WTC11 (cell line): ENCODE measurements at regions not wholly inside any gene's neighbourhood (a gene's known extent, or its start where the extent isn't known, plus 50 kb on each side); places are given as distances from the start of the nearest gene placed in this dataset.

Experiments
- ATAC-seq: fragments of 200-7000 bp; cut with Tn5 transposase; 2 replicates; pipeline ENCODE4 v1.10.0; 2021; ENCODE audit warnings: mild to moderate bottlenecking, moderate library complexity
- CTCF ChIA-PET: fragments of 300-600 bp; sonication (Branson Sonifier 250); formaldehyde crosslinking; loops from one replicate; lab custom pipeline; 2021; ENCODE audit warnings: antibody characterized with exemption; lab: Charles Lee
- POLR2A ChIA-PET: fragments of 350-600 bp; sonication (Branson Sonifier 250); formaldehyde crosslinking; loops from one replicate; lab custom pipeline; 2021; ENCODE audit warnings: antibody characterized with exemption; lab: Charles Lee
- DNase-seq: peaks from one replicate; pipeline ENCODE4 v3.0.0; 2021; ENCODE audit warnings: low spot score
- H3K27ac Mint-ChIP-seq: 2 replicates; pipeline ENCODE4 v1.8.0; 2021; ENCODE audit warnings: mixed read lengths
- H3K27me3 Mint-ChIP-seq: 2 replicates; pipeline ENCODE4 v1.8.0; 2021; ENCODE audit warnings: low read depth, mild to moderate bottlenecking, moderate library complexity, mixed read lengths
- H3K36me3 Mint-ChIP-seq: 2 replicates; pipeline ENCODE4 v1.8.0; 2021; ENCODE audit warnings: mixed read lengths
- H3K4me1 Mint-ChIP-seq: 2 replicates; pipeline ENCODE4 v1.8.0; 2022; ENCODE audit warnings: mixed read lengths
- H3K4me3 Mint-ChIP-seq: 2 replicates; pipeline ENCODE4 v1.8.0; 2021; ENCODE audit warnings: mild to moderate bottlenecking, moderate library complexity, mixed read lengths
- H3K9me3 Mint-ChIP-seq: 2 replicates; pipeline ENCODE4 v1.8.0; 2021; ENCODE audit warnings: mixed read lengths
- CREB1 ChIP-seq: sonication (generic); formaldehyde crosslinking; IDR thresholded peaks from 2 replicates; pipeline ENCODE4 v1.8.0; 2023; ENCODE audit warnings: mild to moderate bottlenecking, missing genetic modification reagents
- CREM ChIP-seq: sonication (generic); formaldehyde crosslinking; IDR thresholded peaks from 2 replicates; pipeline ENCODE4 v1.8.1; 2022; ENCODE audit warnings: mild to moderate bottlenecking, missing genetic modification reagents, moderate library complexity
- GRHL2 ChIP-seq: fragments of 250-450 bp; sonication (Bioruptor Pico); IDR thresholded peaks from 2 replicates; pipeline ENCODE4 v1.8.0; 2022; ENCODE audit warnings: mild to moderate bottlenecking, moderate library complexity; ENCODE audit not compliant: insufficient replicate concordance, severe bottlenecking
- NR1H2 ChIP-seq: sonication (generic); formaldehyde crosslinking; IDR thresholded peaks from 2 replicates; pipeline ENCODE4 v1.9.0; 2021; ENCODE audit warnings: mild to moderate bottlenecking, moderate library complexity, missing genetic modification reagents
- RORB ChIP-seq: fragments of 250-450 bp; sonication (Bioruptor Pico); IDR thresholded peaks from 2 replicates; pipeline ENCODE4 v1.9.0; 2021; ENCODE audit warnings: mild to moderate bottlenecking
- SMAD3 ChIP-seq: sonication (generic); formaldehyde crosslinking; IDR thresholded peaks from 2 replicates; pipeline ENCODE4 v1.8.0; 2022; ENCODE audit warnings: missing genetic modification reagents, mild to moderate bottlenecking, borderline replicate concordance
- SMAD4 ChIP-seq: sonication (generic); formaldehyde crosslinking; IDR thresholded peaks from 2 replicates; pipeline ENCODE4 v1.8.0; 2022; ENCODE audit warnings: mild to moderate bottlenecking, missing genetic modification reagents
- SP1 ChIP-seq: sonication (generic); formaldehyde crosslinking; conservative IDR thresholded peaks from 2 replicates; pipeline ENCODE4 v1.8.1; 2022; ENCODE audit warnings: missing genetic modification reagents
- TCF7 ChIP-seq: sonication (generic); formaldehyde crosslinking; IDR thresholded peaks from 2 replicates; pipeline ENCODE4 v1.8.0; 2022; ENCODE audit warnings: mild to moderate bottlenecking, low read depth, missing genetic modification reagents, moderate library complexity
- TEAD4 ChIP-seq: sonication (generic); formaldehyde crosslinking; IDR thresholded peaks from 2 replicates; pipeline ENCODE4 v1.8.0; 2022; ENCODE audit warnings: mild to moderate bottlenecking, missing genetic modification reagents
- ZNF232 ChIP-seq: sonication (generic); formaldehyde crosslinking; IDR thresholded peaks from 2 replicates; pipeline ENCODE4 v1.8.0; 2022; ENCODE audit warnings: mild to moderate bottlenecking, missing genetic modification reagents
- ZNF263 ChIP-seq: sonication (generic); formaldehyde crosslinking; IDR thresholded peaks from 2 replicates; pipeline ENCODE4 v1.8.1; 2022; ENCODE audit warnings: low read depth, mild to moderate bottlenecking, moderate library complexity, missing genetic modification reagents
- ZNF317 ChIP-seq: sonication (generic); formaldehyde crosslinking; IDR thresholded peaks from 2 replicates; pipeline ENCODE4 v1.8.1; 2023; ENCODE audit warnings: low read depth, mild to moderate bottlenecking, moderate library complexity, missing genetic modification reagents, borderline replicate concordance
- ZNF512 ChIP-seq: sonication (generic); formaldehyde crosslinking; IDR thresholded peaks from 2 replicates; pipeline ENCODE4 v1.8.1; 2022; ENCODE audit warnings: missing genetic modification reagents, borderline replicate concordance
- ZNF532 ChIP-seq: fragments of 250-450 bp; sonication (Bioruptor Pico); IDR thresholded peaks from 2 replicates; pipeline ENCODE4 v1.9.0; 2021; ENCODE audit warnings: mild to moderate bottlenecking, borderline replicate concordance
- TF ChIP-seq, protein P1 (sequence below): sonication (generic); formaldehyde crosslinking; conservative IDR thresholded peaks from 2 replicates; pipeline ENCODE4 v1.8.1; 2023; ENCODE audit warnings: mild to moderate bottlenecking, low read depth, missing genetic modification reagents, moderate library complexity

GRCh38 chr13:105830821-105831220, 704.6 kb downstream of the EFNB2 start:
- Mint-ChIP-seq H3K27me3 (no peaks in the 10 kb centered on the region), H3K36me3 (no peaks in the 10 kb centered on the region), H3K27ac (no peak overlapping the region), H3K9me3 (peaks cover 15% of the 10 kb centered on the region), H3K4me1 (no peaks in the 10 kb centered on the region), H3K4me3 (no peak overlapping the region)
- CTCF ChIA-PET, result no interaction called here
- ATAC-seq, result no peak
- DNase-seq, result no peak
- POLR2A ChIA-PET, result no interaction called here
- TF ChIP-seq TEAD4 (CRISPR knock-in tag) (no peak), NR1H2 (CRISPR knock-in tag) (no peak), ZNF512 (CRISPR knock-in tag) (no peak), SMAD3 (CRISPR knock-in tag) (no peak), CREB1 (CRISPR knock-in tag) (no peak), ZNF232 (no peak), GRHL2 (CRISPR knock-in tag) (no peak)
- TF ChIP-seq, protein P1, sequence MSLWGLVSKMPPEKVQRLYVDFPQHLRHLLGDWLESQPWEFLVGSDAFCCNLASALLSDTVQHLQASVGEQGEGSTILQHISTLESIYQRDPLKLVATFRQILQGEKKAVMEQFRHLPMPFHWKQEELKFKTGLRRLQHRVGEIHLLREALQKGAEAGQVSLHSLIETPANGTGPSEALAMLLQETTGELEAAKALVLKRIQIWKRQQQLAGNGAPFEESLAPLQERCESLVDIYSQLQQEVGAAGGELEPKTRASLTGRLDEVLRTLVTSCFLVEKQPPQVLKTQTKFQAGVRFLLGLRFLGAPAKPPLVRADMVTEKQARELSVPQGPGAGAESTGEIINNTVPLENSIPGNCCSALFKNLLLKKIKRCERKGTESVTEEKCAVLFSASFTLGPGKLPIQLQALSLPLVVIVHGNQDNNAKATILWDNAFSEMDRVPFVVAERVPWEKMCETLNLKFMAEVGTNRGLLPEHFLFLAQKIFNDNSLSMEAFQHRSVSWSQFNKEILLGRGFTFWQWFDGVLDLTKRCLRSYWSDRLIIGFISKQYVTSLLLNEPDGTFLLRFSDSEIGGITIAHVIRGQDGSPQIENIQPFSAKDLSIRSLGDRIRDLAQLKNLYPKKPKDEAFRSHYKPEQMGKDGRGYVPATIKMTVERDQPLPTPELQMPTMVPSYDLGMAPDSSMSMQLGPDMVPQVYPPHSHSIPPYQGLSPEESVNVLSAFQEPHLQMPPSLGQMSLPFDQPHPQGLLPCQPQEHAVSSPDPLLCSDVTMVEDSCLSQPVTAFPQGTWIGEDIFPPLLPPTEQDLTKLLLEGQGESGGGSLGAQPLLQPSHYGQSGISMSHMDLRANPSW (CRISPR knock-in tag), result no peak

DNA sequence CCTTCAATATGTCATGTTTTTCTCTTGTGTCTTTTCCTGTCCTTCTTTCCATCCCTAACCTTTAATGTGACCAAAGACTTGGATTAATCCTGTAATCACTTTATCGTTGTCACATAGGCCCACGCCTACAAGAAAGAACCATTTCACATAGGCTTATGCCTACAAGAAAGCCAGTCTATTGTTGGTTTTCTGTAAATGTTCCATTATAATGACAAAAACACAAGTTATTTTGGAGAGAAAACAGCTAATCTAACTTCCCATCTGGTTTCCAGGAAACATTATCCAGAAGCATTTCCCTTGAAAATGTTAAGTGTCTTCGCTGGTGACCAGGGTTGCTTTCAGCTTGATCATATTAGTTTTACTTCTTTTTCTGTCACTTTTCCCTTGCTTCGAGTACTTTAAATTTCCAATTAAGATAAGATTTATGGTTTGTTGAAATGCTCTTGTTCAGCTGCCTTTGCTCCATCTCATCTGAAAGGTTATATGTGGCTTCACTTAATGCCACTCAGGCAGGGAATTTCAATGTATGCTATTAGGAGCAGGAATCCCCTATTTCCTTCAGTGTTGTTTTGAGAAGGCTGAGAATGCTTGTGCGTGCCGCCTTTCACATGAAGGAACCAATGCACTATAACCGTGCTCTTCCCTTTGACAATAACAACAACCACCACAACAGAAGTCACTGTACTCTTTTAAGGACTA, 708.2 kb downstream of the EFNB2 start:
- ATAC-seq, result no peak
- no peak overlapping the region for H3K4me3 Mint-ChIP-seq
- no peak for DNase-seq
- H3K9me3 Mint-ChIP-seq, result peaks cover 15% of the 10 kb centered on the region
- no peaks in the 10 kb centered on the region for H3K4me1 Mint-ChIP-seq
- POLR2A ChIA-PET, result no interaction called here
- H3K36me3 Mint-ChIP-seq, result no peaks in the 10 kb centered on the region
- H3K27ac Mint-ChIP-seq, result no peak overlapping the region
- CTCF ChIA-PET, result no interaction called here
- H3K27me3 Mint-ChIP-seq, result peaks cover 2% of the 10 kb centered on the region; the same call in 1 of the 2 replicates
- TF ChIP-seq TCF7 (no peak), CREM (CRISPR knock-in tag) (no peak), SMAD4 (CRISPR knock-in tag) (no peak), ZNF317 (no peak), SP1 (CRISPR knock-in tag) (no peak), RORB (CRISPR knock-in tag) (no peak)

GRCh38 chr13:105825071-105825470, 710.4 kb downstream of the EFNB2 start:
- DNase-seq (no peak), ATAC-seq (no peak)
- CTCF ChIA-PET, result no interaction called here
- Mint-ChIP-seq H3K27me3 (peaks cover 6% of the 10 kb centered on the region), H3K4me1 (no peaks in the 10 kb centered on the region), H3K4me3 (no peak overlapping the region), H3K27ac (no peak overlapping the region), H3K9me3 (peaks cover 8% of the 10 kb centered on the region), H3K36me3 (no peaks in the 10 kb centered on the region)
- TF ChIP-seq GRHL2 (CRISPR knock-in tag), result no peak
- no peak for TF ChIP-seq ZNF532 (CRISPR knock-in tag)
- no peak for TF ChIP-seq ZNF263
- POLR2A ChIA-PET, result no interaction called here
